Mucosa of descending colon (tissue), 3 donors: ENCODE measurements at regions not wholly inside any gene's neighbourhood (a gene's known extent, or its start where the extent isn't known, plus 50 kb on each side); places are given as distances from the start of the nearest gene placed in this dataset.

Experiments
- ATAC-seq: fragments of 200-7000 bp; cut with Tn5 transposase; one replicate; pipeline ENCODE4 v1.9.1; 2020; ENCODE audit warnings: mild to moderate bottlenecking, moderate library complexity
- DNase-seq, 3 donors: peaks; one replicate each; pipeline ENCODE4 v3.0.0-alpha.2; 2020
- H3K36me3 ChIP-seq: fragments of 200-600 bp; one replicate; pipeline ENCODE4 v1.8.0; 2021; ENCODE audit warnings: low read depth, mild to moderate bottlenecking
- H3K4me1 ChIP-seq: fragments of 200-600 bp; one replicate; pipeline ENCODE4 v1.8.0; 2021; ENCODE audit warnings: low read depth, mild to moderate bottlenecking
- H3K4me3 ChIP-seq: fragments of 200-600 bp; one replicate; pipeline ENCODE4 v1.8.0; 2021; ENCODE audit warnings: mild to moderate bottlenecking
- H3K9me3 ChIP-seq: fragments of 200-600 bp; one replicate; pipeline ENCODE4 v1.8.0; 2021; ENCODE audit warnings: mild to moderate bottlenecking
- intact Hi-C, 2 donors: fragments of 100-400 bp; cut with DNase I in 1 of 2; cut with micrococcal nuclease in 1 of 2; formaldehyde crosslinking; loops; one replicate each; pipeline versions ENCODE4 v1.11.0 to v1.11.1; 2022; cut with DNase I, micrococcal nuclease
- TF ChIP-seq, protein P1 (sequence below): fragments of 200-600 bp; IDR thresholded peaks from one replicate; pipeline ENCODE4 v1.8.0; 2022; ENCODE audit warnings: antibody characterized with exemption, mild to moderate bottlenecking
- donor health status: DM: no; HTN: no; CAD: no; lungs with moderate emphysema.
- donor health status: DM: no; HTN: no; CAD: no.
- donor health status: DM: no; HTN: yes; CAD: no.

DNA sequence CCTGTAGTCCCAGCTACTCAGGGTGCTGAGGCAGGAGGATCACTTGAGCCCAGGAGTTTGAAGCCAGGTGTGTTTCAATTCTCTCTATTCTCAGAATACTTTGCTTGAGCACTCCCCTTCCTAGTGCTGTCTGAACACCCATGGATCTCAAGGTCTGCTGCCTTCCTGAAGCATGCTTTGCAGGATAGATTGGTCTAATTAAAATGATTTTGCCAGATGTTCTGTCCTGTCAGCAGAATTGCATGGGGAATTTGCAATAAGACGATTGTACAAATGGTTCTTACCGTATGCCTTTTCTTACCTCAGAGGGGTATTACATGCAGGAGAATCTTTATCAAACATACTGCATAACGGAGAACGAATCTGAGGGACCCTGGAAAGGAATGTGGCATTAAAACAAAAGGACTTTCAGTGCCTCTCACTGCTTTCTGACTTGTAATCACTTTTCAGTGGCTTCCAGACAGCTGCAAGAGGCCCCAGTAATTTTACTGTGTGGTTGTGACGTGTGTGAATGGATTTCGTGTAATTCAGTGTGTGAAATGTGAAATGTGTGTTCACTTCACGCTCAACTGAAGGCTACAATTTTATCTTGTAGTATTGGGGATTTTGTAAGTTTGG lies 587.2 kb upstream of the SEMA6A start:
- DNase-seq (no peak), ATAC-seq (no peak)
- intact Hi-C loops, result no loop called here
- TF ChIP-seq, protein P1, sequence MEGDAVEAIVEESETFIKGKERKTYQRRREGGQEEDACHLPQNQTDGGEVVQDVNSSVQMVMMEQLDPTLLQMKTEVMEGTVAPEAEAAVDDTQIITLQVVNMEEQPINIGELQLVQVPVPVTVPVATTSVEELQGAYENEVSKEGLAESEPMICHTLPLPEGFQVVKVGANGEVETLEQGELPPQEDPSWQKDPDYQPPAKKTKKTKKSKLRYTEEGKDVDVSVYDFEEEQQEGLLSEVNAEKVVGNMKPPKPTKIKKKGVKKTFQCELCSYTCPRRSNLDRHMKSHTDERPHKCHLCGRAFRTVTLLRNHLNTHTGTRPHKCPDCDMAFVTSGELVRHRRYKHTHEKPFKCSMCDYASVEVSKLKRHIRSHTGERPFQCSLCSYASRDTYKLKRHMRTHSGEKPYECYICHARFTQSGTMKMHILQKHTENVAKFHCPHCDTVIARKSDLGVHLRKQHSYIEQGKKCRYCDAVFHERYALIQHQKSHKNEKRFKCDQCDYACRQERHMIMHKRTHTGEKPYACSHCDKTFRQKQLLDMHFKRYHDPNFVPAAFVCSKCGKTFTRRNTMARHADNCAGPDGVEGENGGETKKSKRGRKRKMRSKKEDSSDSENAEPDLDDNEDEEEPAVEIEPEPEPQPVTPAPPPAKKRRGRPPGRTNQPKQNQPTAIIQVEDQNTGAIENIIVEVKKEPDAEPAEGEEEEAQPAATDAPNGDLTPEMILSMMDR, result no peak
- no peaks in the 10 kb centered on the region for H3K4me1 ChIP-seq
- no peaks in the 10 kb centered on the region for H3K9me3 ChIP-seq
- H3K36me3 ChIP-seq, result no peaks in the 10 kb centered on the region
- H3K4me3 ChIP-seq, result no peak overlapping the region

DNA sequence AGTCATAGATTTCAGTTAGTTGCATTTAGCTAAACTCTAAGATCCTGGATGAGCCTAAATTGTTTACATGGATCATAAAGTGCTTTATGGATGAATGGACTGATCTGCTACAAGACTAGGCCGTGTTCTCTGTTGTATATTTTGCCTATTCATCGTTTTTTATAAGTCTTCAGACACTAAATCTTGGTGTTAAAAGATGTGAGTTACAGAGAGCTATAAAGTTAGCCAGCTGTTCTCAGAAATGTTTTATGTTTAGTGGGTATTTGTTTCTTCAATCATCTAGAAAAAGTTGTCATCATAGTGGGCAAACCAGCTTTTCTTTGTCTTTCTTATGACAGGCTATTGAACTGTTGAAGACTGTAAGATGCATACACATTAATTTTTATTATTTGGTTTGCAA lies 585.8 kb upstream of the SEMA6A start:
- no peaks in the 10 kb centered on the region for H3K9me3 ChIP-seq
- ATAC-seq (no peak), DNase-seq (no peak)
- H3K36me3 ChIP-seq, result no peaks in the 10 kb centered on the region
- intact Hi-C loops, result no loop called here
- no peaks in the 10 kb centered on the region for H3K4me1 ChIP-seq
- no peak overlapping the region for H3K4me3 ChIP-seq
- TF ChIP-seq, protein P1, result no peak

GRCh38 chr5:117149312-117149711 lies 574.7 kb upstream of the SEMA6A start:
- TF ChIP-seq, protein P1, result no peak
- ATAC-seq, result no peak
- intact Hi-C loops, result no loop called here

DNA sequence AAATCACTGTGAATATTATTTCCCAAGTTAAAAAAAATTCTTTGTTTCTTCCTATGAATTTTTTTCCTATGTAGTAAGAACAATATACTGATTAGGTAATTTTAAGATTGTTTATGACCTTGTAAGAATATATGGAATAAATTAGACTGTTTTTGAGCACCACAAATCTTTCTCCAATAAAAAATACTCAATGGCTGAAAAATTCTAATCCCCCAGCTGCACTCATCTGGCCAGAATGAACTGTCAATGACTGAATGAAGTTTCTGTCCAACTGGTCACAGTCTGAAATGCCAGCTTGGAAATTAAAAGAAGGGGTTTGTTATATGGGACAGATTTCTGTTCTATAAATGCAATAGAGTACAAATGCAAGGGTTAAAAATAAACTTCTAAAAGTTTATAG lies 569.5 kb upstream of the SEMA6A start:
- ATAC-seq, result no peak
- no peak for DNase-seq
- no peaks in the 10 kb centered on the region for H3K36me3 ChIP-seq
- H3K4me3 ChIP-seq, result no peak overlapping the region
- no peaks in the 10 kb centered on the region for H3K9me3 ChIP-seq
- TF ChIP-seq, protein P1, result no peak
- H3K4me1 ChIP-seq, result no peaks in the 10 kb centered on the region
- intact Hi-C loops, result no loop called here

More at GRCh38 chr5:117149312-117149711, 574.7 kb upstream of the SEMA6A start:
- no peaks in the 10 kb centered on the region for H3K4me1 ChIP-seq
- H3K36me3 ChIP-seq, result no peaks in the 10 kb centered on the region
- H3K9me3 ChIP-seq, result no peaks in the 10 kb centered on the region
- H3K4me3 ChIP-seq, result no peak overlapping the region
- DNase-seq, result no peak

GRCh38 chr5:117143406-117143805 lies 568.8 kb upstream of the SEMA6A start:
- H3K4me3 ChIP-seq, result no peak overlapping the region
- TF ChIP-seq, protein P1, result no peak
- no peak for DNase-seq
- no peaks in the 10 kb centered on the region for H3K9me3 ChIP-seq
- H3K4me1 ChIP-seq, result no peaks in the 10 kb centered on the region
- no peak for ATAC-seq
- intact Hi-C loops, result no loop called here
- no peaks in the 10 kb centered on the region for H3K36me3 ChIP-seq

DNA sequence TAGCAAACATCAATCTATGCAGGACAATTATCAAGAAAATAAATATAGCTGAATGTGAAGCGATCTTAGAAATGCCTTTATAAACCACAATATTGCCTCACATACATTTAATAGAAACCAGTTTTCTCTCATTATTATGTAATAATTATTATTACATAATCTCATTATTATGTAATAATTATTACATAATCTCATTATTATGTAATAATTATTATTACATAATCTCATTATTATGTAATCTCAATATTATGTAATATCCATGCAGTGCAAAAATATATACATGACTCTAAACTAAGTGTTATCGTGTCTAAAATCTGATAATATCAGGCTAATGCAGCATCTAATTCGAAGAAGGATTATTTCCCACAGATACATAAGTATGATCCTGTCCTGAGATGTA lies 563.9 kb upstream of the SEMA6A start:
- ATAC-seq (no peak), DNase-seq (no peak)
- no peak overlapping the region for H3K4me3 ChIP-seq
- H3K36me3 ChIP-seq, result no peaks in the 10 kb centered on the region
- H3K9me3 ChIP-seq, result no peaks in the 10 kb centered on the region
- intact Hi-C loops, result no loop called here
- TF ChIP-seq, protein P1, result no peak
- no peaks in the 10 kb centered on the region for H3K4me1 ChIP-seq
